ENCODE measurements at regions not wholly inside any gene's neighbourhood (a gene's known extent, or its start where the extent isn't known, plus 50 kb on each side); places are given as distances from the start of the nearest gene placed in this dataset.

DNA sequence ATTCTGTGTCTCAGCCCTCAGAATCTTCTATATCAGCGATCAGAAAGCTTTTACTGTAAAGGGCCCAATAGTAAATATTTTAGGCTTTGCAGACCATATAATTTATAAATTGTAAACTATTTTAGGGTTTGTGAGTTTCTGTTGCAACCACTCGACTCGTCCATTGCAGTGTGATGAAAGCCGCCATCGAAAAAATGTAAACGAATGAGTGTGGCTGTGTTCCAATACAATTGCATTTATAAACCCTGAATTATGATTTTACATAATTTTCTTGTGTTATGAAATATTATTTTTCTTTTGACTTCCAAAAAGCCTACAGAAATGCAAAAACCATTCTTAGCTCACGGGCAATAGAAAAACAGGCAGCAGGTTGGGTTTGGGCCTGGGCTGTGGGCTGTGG, 62.5 kb upstream of the ADO start:
- TF ChIP-seq, protein P1, sequence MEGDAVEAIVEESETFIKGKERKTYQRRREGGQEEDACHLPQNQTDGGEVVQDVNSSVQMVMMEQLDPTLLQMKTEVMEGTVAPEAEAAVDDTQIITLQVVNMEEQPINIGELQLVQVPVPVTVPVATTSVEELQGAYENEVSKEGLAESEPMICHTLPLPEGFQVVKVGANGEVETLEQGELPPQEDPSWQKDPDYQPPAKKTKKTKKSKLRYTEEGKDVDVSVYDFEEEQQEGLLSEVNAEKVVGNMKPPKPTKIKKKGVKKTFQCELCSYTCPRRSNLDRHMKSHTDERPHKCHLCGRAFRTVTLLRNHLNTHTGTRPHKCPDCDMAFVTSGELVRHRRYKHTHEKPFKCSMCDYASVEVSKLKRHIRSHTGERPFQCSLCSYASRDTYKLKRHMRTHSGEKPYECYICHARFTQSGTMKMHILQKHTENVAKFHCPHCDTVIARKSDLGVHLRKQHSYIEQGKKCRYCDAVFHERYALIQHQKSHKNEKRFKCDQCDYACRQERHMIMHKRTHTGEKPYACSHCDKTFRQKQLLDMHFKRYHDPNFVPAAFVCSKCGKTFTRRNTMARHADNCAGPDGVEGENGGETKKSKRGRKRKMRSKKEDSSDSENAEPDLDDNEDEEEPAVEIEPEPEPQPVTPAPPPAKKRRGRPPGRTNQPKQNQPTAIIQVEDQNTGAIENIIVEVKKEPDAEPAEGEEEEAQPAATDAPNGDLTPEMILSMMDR (conservative IDR thresholded peaks at IDR 0.05 in 1 of 2, IDR thresholded peaks at IDR 0.05 in 1 of 2; ENCODE audit: extremely low read depth in 1 of 2, insufficient read depth in 1 of 2, low read depth in 1 of 2, low read length in 2 of 2) = no peak
- no peak for TF ChIP-seq EZH2 (IDR thresholded peaks at IDR 0.05; ENCODE audit: borderline replicate concordance, low read length)
